HEK293 (cell line): ENCODE measurements at regions not wholly inside any gene's neighbourhood (a gene's known extent, or its start where the extent isn't known, plus 50 kb on each side); places are given as distances from the start of the nearest gene placed in this dataset.

Experiments
- HOXD13 ChIP-seq: sonication (generic); formaldehyde crosslinking; IDR thresholded peaks from 2 replicates; pipeline ENCODE4 v1.8.0; 2022; ENCODE audit warnings: missing genetic modification reagents, borderline replicate concordance
- ZBTB17 ChIP-seq: fragments of 450-650 bp; formaldehyde crosslinking; IDR thresholded peaks from 2 replicates; pipeline ENCODE4 v1.5.1; 2016; ENCODE audit warnings: missing biosample characterization, missing genetic modification characterization
- ZNF114 ChIP-seq: fragments of 450-650 bp; formaldehyde crosslinking; IDR thresholded peaks from 2 replicates; pipeline ENCODE4 v1.5.0; 2017; ENCODE audit warnings: missing biosample characterization, missing genetic modification characterization
- ZNF248 ChIP-seq: fragments of 450-650 bp; formaldehyde crosslinking; IDR thresholded peaks from 2 replicates; pipeline ENCODE4 v1.5.1; 2017; ENCODE audit warnings: missing biosample characterization, missing genetic modification characterization
- ZNF274 ChIP-seq, 2 experiments: fragments of 200-500 bp in 1 of 2; fragments of 450-650 bp in 1 of 2; sonication (Bioruptor generic) in 1 of 2; formaldehyde crosslinking in 1 of 2; IDR thresholded peaks; 2 replicates each; pipeline versions ENCODE4 v1.5.1 to v1.6.1; 2014 to 2016; ENCODE audit warnings: borderline replicate concordance in 1 of 2, inconsistent platforms in 1 of 2, low read length in 1 of 2, missing biosample characterization in 1 of 2, missing genetic modification characterization in 1 of 2
- ZNF292 ChIP-seq: fragments of 450-650 bp; formaldehyde crosslinking; IDR thresholded peaks from 2 replicates; pipeline ENCODE4 v1.5.1; 2016; ENCODE audit warnings: low read depth, missing biosample characterization, missing genetic modification characterization, borderline replicate concordance
- ZNF302 ChIP-seq: fragments of 450-650 bp; formaldehyde crosslinking; IDR thresholded peaks from 2 replicates; pipeline ENCODE4 v1.5.1; 2016; ENCODE audit warnings: missing biosample characterization, missing genetic modification characterization, low read depth
- TF ChIP-seq, protein P1 (sequence below): fragments of 450-650 bp; formaldehyde crosslinking; IDR thresholded peaks from 2 replicates; pipeline ENCODE4 v1.5.1; 2016; ENCODE audit warnings: missing biosample characterization, missing genetic modification characterization
- TF ChIP-seq, protein P2 (sequence below): fragments of 450-650 bp; formaldehyde crosslinking; IDR thresholded peaks from 2 replicates; pipeline ENCODE4 v1.5.1; 2016; ENCODE audit warnings: missing biosample characterization, missing genetic modification characterization

DNA sequence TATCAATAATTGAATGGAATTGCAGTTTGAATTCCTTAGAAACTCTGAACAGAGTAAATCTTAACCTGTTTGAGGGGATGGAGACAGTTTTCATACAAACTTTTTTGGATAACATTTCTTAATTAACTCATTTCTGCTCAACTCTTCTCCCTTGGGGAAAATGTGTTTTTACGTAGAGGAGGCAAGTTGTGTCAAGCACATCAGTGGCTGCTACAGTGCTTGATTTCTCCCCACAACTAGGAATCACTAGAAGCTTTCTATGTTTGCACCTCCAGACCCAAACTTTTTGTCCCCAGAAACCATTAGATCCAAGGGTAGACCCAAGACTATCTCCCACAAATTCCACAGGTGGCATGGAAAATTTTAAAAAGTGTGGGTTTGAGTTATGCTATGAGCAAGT lies 658.9 kb upstream of the FSHR start:
- no peak for TF ChIP-seq ZBTB17 (tag by site-specific recombination)
- TF ChIP-seq, protein P1, sequence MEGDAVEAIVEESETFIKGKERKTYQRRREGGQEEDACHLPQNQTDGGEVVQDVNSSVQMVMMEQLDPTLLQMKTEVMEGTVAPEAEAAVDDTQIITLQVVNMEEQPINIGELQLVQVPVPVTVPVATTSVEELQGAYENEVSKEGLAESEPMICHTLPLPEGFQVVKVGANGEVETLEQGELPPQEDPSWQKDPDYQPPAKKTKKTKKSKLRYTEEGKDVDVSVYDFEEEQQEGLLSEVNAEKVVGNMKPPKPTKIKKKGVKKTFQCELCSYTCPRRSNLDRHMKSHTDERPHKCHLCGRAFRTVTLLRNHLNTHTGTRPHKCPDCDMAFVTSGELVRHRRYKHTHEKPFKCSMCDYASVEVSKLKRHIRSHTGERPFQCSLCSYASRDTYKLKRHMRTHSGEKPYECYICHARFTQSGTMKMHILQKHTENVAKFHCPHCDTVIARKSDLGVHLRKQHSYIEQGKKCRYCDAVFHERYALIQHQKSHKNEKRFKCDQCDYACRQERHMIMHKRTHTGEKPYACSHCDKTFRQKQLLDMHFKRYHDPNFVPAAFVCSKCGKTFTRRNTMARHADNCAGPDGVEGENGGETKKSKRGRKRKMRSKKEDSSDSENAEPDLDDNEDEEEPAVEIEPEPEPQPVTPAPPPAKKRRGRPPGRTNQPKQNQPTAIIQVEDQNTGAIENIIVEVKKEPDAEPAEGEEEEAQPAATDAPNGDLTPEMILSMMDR (tag by site-specific recombination) = no peak
- no peak for TF ChIP-seq ZNF302 (tag by site-specific recombination)
- TF ChIP-seq ZNF274 (IDR thresholded peaks at IDR 0.05; ENCODE audit: low read length) = no peak
- TF ChIP-seq ZNF274 (tag by site-specific recombination; IDR thresholded peaks at IDR 0.05; ENCODE audit: borderline replicate concordance) = no peak
- no peak for TF ChIP-seq ZNF114
- no peak for TF ChIP-seq ZNF248 (tag by site-specific recombination)
- TF ChIP-seq ZNF292 (tag by site-specific recombination) = no peak
- TF ChIP-seq, protein P2, sequence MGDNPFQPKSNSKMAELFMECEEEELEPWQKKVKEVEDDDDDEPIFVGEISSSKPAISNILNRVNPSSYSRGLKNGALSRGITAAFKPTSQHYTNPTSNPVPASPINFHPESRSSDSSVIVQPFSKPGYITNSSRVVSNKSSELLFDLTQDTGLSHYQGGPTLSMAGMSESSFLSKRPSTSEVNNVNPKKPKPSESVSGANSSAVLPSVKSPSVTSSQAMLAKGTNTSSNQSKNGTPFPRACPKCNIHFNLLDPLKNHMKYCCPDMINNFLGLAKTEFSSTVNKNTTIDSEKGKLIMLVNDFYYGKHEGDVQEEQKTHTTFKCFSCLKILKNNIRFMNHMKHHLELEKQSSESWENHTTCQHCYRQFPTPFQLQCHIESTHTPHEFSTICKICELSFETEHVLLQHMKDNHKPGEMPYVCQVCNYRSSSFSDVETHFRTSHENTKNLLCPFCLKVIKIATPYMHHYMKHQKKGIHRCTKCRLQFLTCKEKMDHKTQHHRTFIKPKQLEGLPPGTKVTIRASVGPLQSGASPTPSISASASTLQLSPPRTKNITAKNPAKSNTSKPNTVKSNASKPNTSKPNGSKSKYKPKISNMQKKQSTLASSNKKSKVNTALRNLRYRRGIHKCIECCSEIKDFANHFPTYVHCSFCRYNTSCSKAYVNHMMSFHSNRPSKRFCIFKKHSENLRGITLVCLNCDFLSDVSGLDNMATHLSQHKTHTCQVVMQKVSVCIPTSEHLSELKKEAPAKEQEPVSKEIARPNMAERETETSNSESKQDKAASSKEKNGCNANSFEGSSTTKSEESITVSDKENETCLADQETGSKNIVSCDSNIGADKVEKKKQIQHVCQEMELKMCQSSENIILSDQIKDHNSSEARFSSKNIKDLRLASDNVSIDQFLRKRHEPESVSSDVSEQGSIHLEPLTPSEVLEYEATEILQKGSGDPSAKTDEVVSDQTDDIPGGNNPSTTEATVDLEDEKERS (tag by site-specific recombination) = no peak
- no peak for TF ChIP-seq HOXD13 (CRISPR knock-in tag)
